ENCODE measurements at regions not wholly inside any gene's neighbourhood (a gene's known extent, or its start where the extent isn't known, plus 50 kb on each side); places are given as distances from the start of the nearest gene placed in this dataset.

DNA sequence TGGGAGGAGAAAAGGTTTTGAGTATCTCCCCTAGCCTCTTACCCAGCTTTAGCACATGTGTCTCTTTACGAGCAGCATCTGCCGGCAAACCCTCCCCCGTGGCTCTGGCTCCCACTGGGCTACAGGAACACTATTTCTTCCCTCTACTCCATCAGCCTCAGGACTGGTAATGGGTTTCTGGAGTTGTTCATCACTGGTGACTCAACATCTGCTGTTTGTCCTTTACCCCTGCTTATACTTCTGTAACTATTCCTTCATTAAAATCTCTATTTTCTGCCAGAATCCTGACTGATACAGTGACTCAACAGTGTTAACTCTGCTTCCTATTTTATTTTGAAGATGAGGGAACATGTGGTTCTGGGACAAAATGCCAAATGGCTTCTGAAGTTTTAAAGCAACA lies 437.3 kb upstream of the HTR2A start:
- DNase-seq, result no peak

DNA sequence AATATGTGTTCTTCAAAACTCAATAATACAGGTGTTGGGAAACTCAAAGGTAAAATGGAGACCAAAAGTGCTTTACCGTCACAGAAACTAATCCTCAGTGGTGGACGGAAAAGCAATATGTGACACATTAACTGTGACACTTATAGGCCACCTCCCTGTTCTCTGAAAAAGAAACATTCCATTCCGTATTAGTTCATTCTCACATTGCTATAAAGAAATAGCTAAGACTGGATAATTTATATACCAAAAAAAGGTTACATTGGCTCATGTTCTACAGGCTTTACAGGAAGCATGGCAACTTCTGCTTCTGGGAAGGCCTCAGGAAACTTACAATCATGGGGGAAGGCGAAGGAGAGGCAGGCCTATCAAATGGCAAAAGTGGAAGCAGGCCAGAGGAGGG lies 435.3 kb upstream of the HTR2A start:
- DNase-seq, result peak in 1 of 2 donors; percentile 2

DNA sequence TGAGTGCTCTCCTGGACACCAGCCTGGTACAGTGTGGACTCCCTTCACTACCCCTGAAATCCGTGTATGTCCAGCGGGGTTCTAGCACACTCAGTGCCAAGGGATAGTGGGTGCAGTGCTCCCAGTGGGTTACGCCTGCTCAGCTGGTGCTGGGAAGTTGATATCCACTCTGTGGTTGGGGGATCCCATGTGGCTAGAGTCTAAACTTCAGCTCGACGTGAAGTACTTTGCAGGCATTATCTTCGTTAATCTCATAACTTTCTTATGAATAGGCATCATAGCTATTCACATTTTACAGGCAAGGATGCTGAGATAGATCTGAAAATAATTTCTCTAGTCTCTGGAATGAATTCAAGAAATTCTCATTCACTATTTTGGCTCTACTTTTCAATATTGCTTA lies 433.2 kb upstream of the HTR2A start:
- DNase-seq, result no peak

DNA sequence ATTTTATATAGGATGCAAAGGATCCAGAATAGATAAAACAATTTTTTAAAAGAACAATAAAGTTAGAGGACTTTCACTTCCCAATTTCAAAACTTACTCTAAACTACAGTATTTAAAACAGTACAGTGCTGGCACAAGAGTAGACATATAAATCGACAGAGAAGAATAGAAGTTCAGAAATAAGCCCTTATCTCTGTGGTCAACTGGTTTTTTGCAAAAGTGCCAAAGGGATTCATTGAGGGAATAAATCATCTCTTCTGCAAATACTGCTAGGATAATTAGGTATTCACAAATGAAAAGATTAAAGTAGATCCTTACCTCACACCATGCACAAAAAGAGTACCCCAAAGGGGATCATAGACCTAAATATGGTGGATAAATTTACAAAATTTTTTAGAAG lies 431.0 kb upstream of the HTR2A start:
- DNase-seq, result no peak

DNA sequence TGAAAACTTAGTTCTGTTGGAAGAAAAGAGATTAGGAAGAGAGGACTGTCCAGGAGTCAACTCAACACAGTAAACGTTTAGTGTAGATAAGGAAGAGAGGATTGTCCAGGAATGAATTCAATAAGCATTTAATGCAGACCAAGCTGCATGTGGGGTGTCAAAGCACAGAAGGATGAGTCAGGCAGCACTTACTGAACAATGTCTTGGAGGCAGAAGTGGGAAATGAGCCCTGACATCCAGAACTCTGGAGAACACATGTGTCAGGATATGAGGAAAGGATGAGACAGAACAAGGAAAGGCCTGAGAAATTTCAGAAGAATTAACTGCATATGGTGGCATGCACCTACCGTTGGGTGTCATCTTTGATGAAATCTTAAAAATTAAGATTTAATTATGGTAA lies 429.2 kb upstream of the HTR2A start:
- no peak for DNase-seq

- DNase-seq, result no peak
Measured at GRCh38 chr13:47317356-47317755, 420.5 kb upstream of the HTR2A start.

DNA sequence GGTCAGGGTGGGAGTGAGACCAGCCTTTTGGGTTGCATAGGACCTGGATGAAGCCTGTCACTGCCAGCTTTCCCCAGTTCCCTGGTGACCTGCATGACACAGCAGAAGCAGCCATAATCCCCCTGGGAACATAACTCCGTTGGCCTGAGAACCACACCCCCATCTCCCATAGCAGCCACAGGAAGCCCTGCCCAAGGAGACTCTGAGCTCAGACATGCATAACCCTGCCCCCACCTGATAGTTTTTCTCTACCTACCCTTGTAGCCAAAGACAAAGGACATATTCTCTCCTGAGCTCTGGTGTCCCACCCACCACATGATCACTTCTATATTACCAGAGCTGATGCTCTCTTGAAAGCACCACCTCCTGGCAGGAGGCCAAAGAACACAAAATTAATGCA lies 413.5 kb upstream of the HTR2A start:
- no peak for DNase-seq

DNA sequence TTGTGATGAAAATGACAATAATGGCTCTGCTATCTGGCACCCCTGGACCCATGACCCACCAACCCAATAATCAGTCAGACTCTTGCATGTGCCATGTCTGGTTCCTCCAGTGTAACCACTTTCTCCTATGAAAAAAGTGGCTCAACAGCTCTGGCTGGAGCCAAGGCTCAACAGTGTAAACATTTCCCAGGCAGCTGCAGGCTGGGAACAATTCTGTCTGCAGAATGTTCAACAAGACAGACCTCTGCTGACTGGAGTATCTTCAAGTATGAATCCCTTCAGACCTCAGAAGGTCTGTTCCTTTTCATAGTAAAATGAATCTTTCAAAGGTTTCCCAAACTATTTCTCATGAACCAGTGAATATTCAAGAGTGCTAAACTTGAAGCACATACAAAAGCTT lies 410.1 kb upstream of the HTR2A start:
- no peak for DNase-seq

DNA sequence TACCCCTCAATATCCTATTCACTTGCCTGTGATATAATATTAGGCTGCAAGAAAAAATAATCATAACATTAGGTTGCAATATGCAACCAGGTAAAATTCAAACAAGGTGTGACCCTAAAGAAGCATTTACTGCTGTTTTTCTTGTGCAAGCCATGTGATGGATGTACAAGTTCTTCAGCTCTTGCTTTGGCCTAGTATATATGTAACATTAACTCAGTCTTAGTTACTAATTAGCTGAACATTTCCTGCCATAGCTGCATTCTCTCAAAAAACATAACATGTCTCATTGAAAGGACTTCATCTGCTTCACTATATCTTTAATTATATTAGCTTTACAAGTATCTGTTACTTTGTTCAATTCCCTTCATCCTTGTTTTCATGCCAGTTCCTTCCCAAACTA lies 406.8 kb upstream of the HTR2A start:
- DNase-seq, result no peak

GRCh38 chr13:47299304-47299703 lies 402.5 kb upstream of the HTR2A start:
- no peak for DNase-seq

- DNase-seq, result no peak
Measured at GRCh38 chr13:47298506-47298905, 401.7 kb upstream of the HTR2A start.

DNA sequence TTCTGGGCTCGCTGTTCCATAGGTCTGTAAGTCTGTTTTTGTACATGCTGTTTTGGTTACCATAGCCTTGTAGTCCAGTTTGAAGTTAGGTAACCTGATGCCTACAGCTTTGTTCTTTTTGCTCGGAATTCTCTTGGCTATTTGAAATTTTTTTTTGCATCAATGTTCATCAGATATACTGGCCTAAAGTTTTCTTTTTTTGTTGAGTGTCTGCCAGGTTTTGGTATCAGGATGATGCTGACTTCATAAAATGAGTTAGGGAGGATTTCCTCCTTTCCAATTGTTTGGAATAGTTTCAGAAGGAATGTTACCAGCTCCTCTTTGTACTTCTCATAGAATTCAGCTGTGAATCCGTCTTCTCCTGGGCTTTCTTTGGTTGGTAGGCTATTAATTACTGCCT lies 397.8 kb upstream of the HTR2A start:
- no peak for DNase-seq

GRCh38 chr13:47291107-47291656 lies 394.3 kb upstream of the HTR2A start:
- no peak for DNase-seq

- DNase-seq, result no peak
Measured at GRCh38 chr13:47289567-47289966, 392.7 kb upstream of the HTR2A start.

DNA sequence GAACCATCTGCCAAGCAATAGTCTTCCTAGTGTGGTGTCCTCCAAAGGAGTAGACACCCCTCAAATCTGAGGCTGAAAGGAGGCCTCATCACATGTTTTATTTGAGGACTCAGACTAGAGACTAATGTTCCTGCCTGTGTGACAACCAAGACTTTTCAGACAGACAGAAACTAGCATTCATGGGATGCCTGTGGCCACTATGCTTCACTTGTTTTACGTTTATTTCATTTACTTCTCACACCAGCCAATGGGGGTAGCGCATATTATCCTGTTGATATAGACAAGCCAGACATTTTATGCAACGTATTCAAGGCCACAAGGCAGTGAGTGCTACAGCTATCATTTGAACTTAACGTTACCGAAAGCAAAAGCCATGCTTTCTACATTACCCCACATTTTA lies 391.7 kb upstream of the HTR2A start:
- DNase-seq, result no peak

DNA sequence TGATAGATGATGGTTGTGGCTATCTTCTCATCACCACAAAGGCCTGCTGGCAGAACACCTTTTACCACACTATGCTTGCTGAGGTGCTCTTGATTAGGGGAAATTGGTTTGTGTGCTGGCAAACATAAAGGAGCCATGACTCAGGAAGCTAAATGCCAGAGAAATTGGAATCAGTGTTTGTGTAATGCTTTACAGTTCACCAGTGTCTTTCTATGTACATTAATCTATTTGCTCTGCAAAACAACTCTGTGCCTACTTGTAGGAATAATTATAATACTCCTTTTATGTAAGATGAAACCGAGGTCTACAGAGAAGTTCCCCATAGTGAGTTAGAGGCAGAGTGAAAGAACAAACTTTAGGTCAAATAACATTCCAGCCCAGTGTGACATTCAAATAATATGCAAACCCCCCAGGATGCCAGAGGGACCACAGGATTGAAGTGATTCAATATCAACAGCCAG lies 390.5 kb upstream of the HTR2A start:
- no peak for DNase-seq

GRCh38 chr13:47281991-47282390 lies 385.1 kb upstream of the HTR2A start:
- DNase-seq, result no peak

DNA sequence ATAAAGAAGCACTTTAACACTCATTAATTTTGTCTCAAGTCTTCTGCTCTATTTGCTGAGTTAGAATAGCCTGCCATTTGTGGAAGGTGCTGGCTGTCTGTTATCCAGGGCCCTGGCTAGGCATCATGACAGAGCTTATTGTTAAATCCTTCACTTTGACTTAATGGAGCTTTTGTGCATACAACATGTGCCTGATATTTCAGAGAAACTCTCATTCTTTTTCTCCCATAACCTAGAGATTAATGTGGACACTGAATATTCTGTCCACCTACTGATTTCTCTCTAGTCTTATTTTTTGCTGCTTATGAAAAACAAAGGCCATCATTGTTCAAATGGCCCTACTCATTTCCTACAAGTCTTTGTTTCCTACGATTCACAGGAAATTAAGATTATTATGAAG lies 383.1 kb upstream of the HTR2A start:
- no peak for DNase-seq

GRCh38 chr13:47277774-47278173 lies 380.9 kb upstream of the HTR2A start:
- no peak for DNase-seq

- no peak for DNase-seq
Measured at GRCh38 chr13:47268270-47268669, 371.4 kb upstream of the HTR2A start.

GRCh38 chr13:47258384-47258783 lies 361.5 kb upstream of the HTR2A start:
- no peak for DNase-seq

GRCh38 chr13:47256618-47257017 lies 359.8 kb upstream of the HTR2A start:
- no peak for DNase-seq

- DNase-seq, result no peak
Measured at GRCh38 chr13:47252627-47253026, 355.8 kb upstream of the HTR2A start.

DNA sequence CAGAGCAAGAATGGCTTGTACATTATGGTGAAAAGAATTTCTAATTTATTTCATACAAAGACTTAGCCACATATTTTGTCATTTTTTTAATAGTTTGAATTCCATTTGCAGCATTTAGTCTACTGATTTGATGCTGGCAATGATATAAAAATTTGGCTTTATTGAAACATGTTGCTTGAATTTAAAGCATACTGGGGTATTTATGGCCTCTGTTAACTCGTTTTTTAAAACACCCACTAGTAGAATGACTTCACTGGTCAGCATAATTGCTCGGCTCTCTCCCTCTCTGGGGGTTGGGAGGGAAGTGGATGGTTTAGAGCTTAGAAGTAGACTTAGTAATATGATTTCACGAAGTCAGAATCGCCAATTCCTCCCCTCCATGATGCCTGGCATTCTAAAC lies 354.9 kb upstream of the HTR2A start:
- DNase-seq, result no peak

DNA sequence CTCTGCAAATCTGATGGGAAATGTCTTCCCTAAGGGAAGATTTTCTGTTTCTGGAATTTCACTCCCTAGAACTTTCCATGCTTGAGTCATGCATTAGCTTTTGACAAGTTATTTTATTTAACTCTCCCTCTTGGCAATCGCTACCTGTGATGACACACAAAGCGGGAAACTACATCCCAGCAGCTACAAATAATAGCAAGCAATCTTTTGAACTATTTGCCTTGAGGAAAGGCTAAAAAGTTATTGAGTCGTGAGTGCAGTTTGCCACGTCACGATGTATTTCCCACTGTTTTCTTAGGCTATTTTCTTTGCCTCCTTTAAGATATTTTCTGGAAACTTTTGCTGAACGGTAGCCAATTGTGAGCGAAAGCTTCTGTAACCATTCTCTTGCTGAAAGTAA lies 353.3 kb upstream of the HTR2A start:
- no peak for DNase-seq
